Activated gamma-delta T cell treated with Interleukin-2 at 50 U/mL for 16 hours (primary cell): ENCODE measurements at regions not wholly inside any gene's neighbourhood (a gene's known extent, or its start where the extent isn't known, plus 50 kb on each side); places are given as distances from the start of the nearest gene placed in this dataset.
"Not testable (repeated sequence)": the region's sequence is repeated elsewhere in the genome, so short reads cannot be mapped to it uniquely, and the experiment has no call there.

Source experiments
- DNase-seq: peaks from one replicate; pipeline ENCODE4 v3.0.0-alpha.2; 2020

DNA sequence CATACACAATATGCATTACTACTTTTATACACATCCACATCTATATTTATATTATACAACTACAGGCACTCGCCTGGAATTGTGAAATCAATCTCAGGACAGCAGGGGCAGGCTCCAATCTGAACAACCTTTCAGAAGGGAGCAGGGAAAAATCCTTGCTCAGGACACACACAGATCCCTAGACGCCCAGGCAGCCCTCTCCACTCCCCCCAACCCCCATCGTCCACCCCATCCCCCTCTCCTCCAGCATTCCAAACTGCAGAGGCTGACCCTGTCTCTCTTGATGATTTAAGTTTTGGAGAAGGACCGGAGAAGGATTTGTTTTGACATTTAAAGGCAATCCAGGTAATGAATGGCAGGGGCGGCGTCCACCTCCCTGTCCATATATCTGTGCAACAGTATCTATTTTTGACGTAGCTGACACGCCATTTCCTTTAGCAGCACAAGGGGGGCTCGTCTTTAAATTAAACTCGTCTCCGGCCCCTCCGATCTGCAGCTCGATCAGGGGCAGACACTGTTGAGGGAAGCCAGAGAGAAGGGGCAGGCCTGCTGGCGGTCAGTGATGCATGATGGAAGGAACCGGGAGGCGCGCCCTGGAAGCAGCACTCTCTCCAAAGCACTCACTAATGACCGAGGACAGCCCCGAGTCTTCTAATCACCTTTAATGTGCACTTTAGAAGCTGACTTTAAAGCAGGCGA is 95.0 kb upstream of the TBX5 start:
- no peak for DNase-seq

DNA sequence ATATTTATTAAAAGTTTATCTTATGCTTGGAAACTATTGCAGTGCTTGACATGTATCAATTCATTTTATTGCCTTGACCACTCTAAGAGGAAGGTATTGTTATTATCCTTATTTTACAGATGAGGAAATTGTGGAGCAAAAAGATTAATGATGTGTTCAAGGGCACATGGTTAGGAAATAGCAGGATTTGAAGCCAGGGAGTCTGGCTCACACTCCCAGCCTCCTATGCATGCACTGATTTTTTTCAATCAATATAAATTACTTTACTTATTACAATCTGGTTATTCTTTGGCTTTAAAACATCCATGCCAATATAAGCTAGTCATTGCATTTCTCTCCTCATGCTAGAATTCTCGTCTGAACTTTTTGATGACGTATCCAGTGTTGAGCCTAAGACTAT is 94.2 kb upstream of the TBX5 start:
- no peak for DNase-seq

GRCh38 chr12:114499338-114499737 is 93.4 kb upstream of the TBX5 start:
- no peak for DNase-seq

DNA sequence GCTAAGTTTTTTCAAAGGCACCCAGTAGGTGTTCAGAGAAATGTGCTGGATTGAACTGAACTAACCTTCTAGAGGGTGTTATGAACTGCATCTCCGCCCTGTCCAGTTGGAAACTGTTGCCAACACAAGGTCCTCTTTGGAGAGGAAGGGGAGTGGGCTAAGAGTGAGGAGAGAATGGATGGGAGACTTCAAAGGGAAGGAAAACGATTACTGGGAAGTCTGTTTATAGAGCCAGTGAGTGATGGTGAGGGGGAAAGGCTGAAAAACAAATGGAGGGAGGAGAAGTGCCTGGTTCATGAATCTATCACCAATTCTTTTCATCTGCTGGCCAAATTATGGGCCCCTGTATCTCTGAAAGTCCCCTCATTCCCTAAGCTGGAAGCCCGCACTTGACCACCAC is 86.0 kb upstream of the TBX5 start:
- no peak for DNase-seq

DNA sequence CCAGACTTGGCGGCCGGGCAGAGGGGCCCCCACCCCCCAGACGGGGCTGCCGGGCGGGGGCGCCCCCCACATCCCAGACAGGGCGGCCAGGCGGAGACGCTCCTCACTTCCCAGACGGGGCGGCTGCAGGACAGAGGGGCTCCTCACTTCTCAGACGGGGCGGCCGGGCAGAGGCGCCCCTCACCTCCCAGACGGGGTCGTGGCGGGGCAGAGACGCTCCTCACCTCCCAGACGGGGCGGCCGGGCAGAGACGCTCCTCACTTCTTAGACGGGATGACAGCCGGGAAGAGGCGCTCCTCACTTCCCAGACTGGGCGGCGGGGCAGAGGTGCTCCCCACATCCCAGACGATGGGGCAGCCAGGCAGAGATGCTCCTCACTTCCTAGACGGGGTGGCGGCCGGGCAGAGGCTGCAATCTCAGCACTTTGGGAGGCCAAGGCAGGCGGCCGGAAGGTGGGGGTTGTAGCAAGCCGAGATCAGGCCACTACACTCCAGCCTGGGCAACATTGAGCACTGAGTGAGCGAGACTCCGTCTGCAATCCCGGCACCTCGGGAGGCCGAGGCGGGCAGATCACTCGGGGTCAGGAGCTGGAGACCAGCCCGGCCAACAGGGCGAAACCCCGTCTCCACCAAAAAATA is 79.0 kb upstream of the TBX5 start:
- not testable (repeated sequence) for DNase-seq

GRCh38 chr12:114483996-114484395 is 78.1 kb upstream of the TBX5 start:
- no peak for DNase-seq

DNA sequence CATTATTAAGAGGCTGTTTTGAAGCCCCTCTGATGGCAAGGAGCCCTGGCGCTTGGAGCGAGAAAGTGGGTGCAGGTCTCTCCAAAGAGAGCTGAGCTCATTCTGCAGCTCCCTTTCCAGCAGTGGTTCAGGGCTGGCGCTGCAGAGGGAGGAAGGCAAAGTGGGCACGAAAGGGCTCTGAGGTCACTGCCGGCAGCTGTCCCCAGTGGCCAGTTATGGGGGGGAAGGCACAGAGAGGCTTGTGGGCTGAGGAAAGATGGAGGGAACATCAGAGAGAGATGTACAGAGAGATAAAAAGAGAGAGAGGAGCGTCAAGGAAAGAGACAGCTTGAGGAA is 75.2 kb upstream of the TBX5 start:
- no peak for DNase-seq

- no peak for DNase-seq
Measured at GRCh38 chr12:114480337-114481199, 74.6 kb upstream of the TBX5 start.

- DNase-seq, result no peak
Measured at GRCh38 chr12:114479831-114480230, 73.9 kb upstream of the TBX5 start.

DNA sequence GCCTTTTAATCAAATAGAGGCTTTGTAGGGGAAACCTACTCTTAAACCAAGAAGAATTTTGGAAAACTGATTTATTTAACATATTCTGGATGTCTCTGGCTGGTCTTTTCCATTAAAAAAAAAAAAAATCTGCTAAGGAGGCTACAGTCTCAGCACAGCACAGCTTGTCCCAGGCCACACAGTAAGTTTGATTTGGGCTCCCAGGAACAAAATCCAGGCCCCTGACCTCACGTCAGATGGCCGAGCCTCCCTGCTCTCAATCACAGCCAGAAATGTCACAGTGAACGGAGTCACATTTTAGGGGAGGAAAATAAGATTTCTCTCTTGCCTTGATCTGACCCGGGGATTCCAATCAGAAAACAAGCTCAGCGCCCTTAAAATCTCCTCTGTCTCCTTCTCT is 72.9 kb upstream of the TBX5 start:
- DNase-seq, result no peak

DNA sequence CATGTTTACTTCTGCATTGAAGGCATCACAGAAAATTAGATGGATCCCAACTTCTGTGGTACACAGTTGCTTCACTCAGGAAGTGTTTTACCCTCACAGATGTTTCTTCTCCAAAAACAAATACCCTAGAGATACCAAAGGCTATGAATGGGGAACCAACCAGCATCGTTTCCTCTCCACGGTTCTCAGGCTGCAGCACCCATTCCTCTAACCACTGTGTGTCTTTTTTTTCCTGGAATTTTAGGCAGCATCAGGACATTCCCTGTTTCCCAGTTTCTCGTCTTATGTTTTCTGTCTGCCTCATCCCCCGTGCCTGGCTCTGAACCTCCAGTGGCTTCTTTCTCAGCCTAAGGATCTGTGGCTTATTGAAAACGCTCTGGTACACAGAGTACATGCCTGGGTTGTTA is 72.0 kb upstream of the TBX5 start:
- no peak for DNase-seq

DNA sequence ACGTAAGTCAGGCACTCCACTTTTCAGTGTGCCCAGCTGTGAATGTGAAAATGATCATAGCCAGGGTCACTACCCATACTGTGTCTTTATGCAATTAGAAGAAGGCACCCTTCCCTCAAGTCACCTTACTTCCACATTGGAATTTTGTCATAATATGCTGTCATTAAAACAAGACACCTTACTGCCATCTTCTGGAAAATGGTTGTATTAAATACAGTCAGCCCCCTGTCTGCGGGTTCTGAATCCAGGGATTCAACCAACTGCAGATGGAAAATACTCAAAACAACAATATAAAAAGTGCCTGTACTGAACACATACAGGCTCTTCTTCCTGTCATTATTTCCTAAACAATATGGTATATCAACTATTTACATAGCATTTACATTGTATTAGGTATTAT is 70.2 kb upstream of the TBX5 start:
- DNase-seq, result no peak

DNA sequence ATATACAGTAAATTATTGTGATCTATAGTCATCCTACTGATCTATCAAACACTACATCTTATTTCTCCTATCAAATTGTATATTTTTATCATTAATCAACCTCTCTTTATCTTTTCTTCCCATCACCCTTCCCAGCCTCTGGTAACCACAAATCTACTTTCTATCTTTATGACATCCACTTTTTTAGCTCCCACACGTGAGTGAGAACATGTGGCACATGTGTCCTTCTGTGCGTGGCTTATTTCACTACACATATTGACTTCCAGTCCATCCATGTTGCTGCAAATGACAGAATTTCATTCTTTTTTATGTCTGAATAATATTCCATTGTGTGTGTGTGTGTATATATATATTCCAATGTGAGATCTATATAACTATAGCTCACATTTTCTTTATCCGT is 67.8 kb upstream of the TBX5 start:
- DNase-seq, result no peak

- DNase-seq, result no peak
Measured at GRCh38 chr12:114473018-114473417, 67.1 kb upstream of the TBX5 start.

GRCh38 chr12:114457620-114458019 is 51.7 kb upstream of the TBX5 start:
- no peak for DNase-seq
